NCI-H128 (cell line): ENCODE measurements at regions not wholly inside any gene's neighbourhood (a gene's known extent, or its start where the extent isn't known, plus 50 kb on each side); places are given as distances from the start of the nearest gene placed in this dataset.
"Not testable (repeated sequence)": the region's sequence is repeated elsewhere in the genome, so short reads cannot be mapped to it uniquely, and the experiment has no call there.

Experiments used
- DNase-seq: peaks from one replicate; lab custom pipeline; 2025; ENCODE audit not compliant: unreplicated experiment; lab: John Stamatoyannopoulos, UW

DNA sequence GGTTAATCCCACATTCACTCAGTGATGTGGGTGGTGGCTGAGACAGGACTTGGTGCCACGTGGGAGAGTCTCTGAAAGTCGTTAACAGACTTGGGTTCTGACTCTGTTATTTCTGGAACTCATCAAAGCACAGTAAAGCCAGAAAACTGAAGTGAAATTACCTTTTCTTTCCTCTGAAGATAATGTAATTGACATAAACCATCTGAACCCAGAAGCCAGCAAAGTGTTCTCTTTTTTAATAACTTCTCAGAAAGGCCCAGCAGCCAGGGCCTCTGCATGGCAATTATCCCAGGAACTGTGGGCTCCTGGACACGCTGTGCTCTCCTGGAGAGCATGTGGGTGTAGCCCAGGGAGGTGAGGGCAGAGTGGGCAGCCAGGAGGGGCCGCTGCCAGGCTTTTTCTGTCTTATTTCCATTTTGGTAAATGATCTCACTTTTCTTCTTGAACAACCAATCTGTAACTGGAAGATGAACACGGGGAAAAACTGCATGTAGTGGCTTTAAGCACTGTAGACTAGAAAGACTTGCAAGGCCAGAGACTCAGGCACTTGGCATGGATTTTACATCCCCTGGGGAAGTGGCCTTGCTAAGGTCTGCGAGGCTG is 444.1 kb upstream of the TMEM132C start:
- no peak for DNase-seq

DNA sequence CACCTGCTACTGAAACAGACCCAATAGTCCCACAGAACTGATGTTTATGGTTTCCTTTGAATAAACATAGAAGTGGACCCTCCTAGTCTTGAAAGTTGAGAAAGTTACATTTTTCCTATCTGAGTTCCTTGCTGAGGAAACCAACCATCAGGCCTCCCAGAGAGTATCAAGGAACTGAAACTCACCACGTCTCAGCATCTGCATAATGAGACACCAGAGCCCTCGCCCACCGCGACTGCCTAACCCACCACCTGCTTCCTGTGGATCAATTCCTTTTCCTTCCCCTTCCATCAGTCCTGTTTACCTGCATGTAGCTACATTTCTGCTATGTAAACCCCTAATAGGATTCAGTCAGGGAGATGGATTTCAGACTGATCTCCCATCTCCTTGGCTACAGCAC is 443.2 kb upstream of the TMEM132C start:
- DNase-seq = no peak

DNA sequence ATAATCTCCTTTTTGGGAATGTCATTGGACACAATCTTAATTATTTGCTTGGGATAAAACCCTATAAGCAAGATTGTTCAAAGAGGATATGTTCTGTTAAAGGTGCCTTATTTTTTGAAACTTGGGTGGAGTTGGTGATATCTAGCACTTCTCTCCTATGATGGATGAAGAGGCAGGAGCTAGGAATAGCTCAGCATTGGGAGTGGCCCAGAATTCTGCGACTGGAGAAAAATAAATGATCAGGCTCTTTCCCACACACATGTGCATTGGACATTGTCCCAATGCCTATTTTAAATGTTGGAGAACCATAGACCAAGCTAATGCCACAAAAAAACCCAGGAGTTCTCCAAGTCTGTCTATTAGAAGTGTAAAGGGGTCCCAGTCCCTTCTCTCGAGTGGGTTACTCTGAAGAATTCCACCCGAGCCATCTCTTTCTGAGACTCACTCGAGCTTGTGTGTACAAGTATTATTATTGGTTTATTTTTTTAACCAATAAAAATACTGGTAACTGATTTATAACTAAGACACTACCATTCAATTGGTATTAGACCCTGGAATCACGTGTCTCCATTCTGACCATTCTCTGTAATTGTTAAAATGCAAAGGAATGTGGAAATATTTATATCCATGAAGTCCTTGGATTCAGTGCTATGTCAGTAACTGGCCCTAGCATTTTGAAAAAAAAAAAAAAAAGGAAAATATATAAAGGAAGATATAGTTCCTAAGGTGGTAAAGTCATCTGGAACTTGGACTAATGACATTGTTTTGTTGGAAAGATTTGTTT is 437.5 kb upstream of the TMEM132C start:
- DNase-seq = no peak

DNA sequence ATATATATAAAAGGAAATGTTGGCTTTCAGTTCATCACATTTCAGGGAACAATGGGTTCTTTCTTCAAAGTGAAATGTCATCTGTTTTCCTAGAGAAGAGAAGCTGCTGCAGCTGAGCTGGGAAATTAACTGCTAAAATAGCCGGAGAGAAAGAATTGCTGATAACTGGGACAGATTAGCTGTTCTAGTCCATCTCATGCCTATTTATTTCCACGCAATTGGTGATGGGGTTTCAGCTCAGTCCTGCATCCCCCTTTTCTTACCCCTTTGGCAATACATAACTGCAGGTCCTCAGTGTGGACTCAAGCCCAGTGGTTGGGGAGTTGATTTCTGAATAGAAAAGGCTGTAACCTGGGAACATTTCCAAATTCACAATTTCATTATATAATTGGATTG is 436.9 kb upstream of the TMEM132C start:
- no peak for DNase-seq

DNA sequence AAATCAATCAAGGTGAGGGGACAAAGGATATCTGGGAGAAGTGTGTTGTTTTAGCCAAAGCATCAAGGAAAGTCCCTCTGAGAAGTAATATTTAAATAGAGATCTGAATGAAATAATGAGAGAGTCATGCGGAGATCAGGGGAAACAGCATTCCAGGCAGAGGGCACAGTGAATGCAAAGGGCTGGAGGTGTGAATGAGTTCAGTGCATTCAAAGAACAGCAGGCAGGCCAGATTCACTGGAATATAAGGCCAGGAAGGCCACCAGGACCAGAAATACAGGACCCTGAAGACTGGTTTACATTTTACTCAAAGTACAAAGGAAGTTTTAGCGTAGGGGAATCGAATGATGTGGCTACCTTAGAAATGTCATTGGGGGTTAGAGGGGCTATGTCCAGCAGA is 436.2 kb upstream of the TMEM132C start:
- DNase-seq = no peak

DNA sequence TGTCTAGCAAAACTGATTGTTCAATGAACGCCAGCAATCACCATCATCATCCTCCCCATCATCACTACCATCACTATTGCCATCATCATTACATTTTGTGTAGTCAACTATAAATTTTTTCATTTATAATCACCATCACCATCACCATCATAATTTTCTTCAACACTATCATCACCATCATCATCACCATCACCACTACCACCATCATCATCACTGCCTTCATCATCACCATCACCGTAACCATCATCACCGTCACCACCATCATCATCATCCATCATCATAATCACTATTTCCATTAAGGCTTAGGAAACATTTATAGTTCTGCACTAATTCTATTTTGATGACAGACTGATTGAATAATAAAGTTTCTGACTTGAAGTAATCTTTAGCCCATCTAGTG is 434.8 kb upstream of the TMEM132C start:
- DNase-seq = no peak

DNA sequence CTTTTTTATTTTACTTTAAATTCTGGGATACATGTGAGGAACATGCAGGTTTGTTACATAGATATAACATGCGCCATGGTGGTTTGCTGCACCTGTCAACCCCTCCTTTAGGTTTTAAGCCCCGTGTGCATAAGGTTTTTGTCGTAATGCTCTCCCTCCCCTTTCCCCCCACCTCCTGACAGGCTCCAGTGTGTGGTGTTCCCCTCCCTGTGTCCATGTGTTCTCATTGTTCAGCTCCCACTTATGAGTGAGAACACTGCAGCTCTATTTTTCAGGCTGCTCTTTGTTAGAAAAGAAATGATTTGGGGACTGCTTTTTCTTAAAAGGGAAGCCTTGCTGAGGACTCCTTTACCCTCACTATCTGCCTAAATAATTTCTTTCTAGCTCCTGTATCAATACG is 430.2 kb upstream of the TMEM132C start:
- DNase-seq = not testable (repeated sequence)

DNA sequence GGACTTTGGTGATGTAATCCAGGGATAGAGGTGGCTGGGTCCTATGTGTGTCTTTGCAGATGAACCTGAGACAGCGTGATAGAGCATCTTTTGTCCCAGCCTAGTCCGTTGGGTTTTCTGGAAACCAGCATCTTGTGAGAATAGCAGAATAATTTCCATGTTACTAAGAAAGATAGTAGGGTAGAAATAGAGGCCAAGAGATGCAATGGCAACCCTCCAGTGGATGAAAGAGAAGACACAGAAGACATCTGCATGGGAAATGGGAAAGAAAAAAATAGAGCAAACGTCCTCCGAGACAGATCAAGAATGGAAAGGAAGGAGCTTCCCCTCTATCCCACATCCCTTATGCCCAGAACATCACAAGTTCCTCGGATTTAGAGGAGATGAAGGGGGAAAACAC is 409.3 kb upstream of the TMEM132C start:
- DNase-seq = no peak

DNA sequence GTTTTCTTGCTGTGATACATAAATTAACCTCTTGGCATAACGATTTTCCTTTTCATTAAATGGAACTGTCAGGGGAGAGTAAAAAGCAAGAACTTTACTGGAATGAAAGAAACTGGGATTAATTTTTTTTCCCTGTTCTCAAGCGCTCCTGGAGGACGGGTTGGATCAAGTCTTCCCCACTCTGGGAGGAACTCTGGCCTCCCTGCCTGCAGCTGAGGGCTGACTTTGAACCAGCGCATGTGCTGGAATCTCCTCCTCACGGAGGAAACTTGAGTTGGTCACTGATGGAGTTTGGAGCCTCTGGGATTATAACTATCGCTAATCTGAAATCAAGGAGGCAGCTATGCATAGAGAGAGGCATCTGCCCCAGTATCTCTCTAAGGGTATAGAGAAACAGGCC is 406.4 kb upstream of the TMEM132C start:
- DNase-seq = no peak

DNA sequence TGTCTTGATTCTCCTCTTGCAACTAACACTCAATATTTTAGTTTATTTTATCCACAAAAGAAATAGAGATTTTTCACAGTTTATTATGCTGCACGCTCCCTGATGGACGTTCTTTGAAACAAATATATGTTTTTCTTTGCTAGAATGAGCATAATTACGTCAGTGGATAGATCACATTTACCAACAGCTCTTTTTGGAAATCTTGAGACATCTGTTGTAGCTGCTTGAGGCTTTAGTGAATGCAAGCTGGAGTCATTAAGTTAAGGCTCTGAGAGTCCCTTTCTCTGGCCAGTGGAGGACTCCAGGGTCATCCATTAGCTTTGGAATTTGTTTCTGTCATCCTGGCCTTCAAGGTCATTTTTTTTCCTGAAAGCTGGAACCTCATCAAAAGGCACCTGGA is 405.6 kb upstream of the TMEM132C start:
- no peak for DNase-seq

DNA sequence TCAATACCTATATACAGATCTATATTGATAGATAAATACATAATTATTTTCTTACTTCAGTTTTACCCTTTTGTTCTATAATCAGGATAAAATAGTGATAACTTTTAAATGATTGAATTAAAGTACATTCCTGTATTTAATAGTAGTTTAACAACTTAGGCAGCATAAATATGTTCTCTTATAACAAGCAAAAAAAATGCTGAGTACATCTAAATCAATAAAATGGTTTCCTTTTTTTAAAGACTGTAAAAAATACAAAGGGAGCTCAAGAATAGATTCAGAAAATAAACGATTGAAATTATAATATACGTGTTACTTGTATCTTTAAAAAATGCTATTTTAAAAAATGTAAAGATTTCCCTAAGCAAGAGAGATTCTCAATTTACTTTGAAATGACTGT is 393.7 kb upstream of the TMEM132C start:
- no peak for DNase-seq

DNA sequence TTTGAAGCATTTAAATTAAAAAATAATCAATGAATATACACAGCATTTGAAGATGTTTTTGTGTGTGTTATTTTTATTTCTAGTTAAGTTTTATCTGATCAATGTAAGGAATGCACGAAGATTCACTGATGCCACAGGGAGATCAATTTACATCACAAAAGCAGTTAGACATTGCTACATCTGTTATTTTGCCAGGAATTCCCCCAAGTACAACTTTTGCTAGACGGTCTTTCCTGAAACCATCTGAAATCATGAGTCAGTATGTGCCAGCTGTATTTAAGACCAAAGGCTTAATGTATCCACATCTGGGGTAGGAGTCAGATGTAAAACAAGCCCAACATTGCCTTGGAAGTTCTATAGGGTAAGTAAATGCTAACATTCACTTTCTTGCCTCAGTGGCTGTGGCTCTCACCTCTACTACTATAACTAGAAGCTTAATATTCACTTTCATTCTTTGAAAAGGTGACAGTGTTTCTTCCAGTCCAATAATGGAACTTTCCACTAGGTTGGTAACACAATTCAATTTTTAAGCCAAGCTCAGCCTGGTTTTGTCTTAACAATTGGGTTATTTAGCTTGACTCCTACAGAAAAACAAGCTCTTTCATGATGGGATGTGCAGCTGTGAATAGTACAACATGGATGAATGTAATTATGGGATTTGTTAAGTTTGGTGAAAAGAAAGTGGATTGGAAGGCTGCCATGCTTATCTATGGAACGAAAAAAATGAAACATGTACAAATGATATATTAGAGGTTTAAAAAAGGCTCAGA is 385.4 kb upstream of the TMEM132C start:
- DNase-seq = no peak

DNA sequence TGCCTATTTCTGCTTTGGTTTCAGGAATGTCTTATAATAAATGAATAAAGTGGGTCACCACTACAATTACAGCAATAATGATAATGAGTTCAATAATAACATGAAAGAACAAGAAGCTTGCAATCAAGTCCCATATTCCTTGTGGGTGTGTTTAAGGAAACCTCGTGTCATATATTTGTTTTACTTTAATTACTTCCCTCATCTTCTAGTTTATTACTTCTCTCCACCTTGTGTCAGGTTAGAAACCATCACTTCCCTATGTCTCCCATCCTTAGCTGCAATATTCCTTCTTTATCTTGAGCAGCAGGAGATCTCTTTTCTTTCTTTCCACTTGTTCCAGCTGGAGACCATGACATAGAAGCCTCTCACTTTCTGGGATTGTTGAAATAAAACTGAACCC is 384.0 kb upstream of the TMEM132C start:
- no peak for DNase-seq

DNA sequence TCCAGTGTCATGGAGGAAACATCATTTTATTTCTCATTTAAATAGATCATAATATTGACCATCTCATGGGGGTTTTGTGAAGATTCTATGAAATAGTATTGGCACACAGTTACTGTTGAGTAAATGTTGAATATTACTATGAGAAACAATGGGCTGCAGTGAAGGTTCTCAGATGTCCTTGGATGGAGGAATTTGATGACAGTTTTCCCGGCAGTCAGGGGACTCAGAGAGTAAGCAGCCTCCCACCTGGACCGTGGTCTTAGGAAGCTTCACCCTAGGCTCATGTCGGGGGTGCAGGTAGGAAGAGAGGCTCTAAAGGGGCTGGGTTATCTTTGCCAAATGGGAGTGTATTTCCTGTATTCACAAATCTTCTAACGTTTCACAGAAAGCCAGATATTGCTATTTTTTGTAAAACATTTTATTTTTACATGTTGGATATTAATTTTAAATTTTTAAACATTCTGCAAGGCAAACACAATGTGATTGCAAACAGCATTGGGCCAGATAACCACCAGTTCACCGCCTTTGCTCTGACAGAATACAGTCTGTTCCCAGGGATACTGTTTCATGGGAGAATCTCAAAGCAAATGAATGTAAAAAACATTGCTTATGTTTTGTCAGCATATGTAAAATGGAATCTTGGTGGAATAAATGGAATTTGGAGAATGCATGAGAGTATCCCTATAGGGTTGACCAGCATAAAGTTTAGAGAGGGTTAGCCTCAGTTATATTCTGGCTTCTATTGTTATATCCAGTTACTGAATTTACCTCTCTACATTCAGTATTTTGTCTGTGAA is 380.8 kb upstream of the TMEM132C start:
- no peak for DNase-seq

DNA sequence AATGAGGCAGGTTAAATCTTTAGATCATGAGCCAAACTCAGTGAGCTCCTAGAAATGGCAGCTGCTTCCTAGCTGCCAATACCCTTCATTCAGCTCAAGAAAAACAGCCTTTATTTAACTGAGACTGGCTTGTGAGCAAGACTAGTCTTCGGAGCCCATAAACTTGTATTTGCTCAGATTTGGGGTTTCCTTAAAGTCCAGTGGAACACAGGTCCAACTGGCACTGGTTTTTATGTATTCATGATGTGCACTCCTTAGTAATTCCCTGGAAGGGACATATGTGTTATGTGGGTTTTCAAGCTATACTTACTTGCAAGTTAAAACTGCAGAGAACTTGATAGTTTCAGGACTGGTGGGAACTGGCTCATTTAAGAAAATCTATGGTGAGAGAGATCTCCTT is 380.1 kb upstream of the TMEM132C start:
- DNase-seq = no peak

DNA sequence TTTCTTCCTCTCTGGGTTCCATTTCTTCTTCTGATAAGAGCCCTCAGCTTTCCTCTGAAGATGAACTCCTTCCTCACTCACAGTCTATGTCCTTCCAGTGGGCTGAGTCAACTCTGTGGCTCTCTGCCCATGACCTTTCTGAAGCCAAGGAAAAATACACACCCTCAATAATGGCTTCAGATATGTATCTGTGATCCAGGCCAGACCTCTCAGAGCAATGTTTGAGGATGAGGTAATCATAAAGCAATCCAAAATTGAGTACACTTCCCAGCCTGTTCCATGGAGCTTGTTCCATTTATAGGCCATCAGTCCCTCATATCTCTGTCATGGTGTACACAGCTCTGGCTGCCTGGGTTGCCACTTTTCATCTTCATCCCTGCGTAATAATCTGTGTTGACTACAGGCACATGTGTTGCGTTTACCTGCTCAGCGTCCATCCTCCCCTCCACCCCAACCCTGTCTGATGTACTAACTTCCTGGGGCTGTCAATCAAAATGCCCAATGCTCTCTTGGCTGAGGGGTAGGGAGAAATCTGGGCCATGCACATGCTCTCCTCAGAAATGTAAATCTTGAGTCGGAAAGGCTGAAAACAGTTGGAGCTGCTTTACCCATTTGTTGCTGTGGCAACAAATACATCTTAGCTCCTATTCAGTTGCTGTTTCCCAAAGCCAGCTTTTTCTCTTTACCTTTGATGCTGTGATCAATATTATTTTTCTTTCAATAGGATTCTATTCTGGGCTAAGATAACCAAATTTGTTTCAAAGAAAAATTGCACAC is 377.8 kb upstream of the TMEM132C start:
- DNase-seq = no peak

DNA sequence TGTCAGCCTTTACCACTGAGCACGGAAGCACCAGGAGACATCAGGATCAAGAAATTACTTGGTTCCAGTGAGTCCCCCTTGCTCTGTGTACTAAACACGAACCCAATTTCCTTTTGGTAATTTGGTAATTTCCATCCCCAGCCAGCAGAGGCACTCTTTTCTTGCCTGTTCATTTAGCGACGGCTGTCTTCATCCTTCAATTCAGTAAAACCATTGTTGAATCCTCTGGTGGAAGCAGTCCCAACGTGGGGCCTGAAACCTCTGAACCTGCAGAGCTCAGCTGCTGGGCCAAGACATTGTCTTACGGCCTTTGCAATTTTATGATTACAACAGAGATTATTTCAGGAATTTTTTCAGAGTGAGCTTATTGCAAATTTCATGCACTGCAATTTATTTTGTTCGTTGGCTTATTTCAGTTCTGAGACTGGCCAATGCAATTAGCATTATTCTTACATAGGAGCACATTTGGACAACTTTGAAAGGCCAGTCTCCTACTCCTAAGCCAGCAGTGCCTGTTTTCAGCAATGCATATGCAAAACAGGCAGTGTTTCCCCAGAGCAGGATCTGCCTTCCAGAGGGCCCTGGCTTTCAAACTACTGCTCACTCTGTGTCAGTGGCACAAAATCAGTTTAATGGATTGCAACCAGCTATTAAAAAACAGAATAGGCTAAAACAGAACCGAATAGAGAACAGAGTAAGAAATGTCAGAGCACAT is 372.9 kb upstream of the TMEM132C start:
- DNase-seq = no peak

DNA sequence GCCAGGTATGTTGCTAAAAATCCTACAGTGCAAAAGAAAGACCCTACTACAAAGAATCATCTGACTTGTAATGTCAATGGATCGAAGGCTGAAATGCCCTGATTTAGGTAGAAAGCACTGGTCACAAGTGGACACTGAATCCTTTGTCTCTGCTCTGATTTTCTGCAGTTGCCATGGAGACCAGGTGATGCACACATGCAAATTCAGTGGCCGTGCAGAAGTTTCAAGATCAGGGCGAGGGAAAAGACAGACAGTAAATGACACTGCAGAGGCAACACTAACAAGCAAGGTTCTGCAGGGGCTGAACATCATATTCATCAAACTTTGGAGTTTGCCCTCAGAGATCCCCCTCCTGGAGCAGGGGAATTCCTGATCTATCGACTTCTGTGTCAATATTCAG is 370.3 kb upstream of the TMEM132C start:
- DNase-seq = no peak

DNA sequence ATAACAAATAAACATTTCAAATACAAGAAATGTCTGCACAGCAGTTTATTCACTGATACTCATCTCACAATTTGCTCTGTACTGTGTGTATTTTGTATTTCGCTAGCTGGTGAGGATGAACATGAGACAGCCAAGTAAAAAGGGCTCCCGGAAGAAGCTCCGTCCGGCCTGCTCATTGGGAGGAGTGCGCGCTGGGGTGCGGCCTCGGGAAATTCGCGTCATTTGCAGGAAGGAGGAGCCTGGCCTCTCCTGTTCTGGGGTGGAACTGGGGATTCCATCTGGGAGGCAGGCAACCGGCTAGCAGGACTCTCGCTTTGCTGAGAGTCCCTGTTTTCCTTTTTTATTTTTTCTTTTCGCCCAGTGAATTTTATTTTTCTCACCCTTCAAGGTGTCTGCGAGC is 368.4 kb upstream of the TMEM132C start:
- no peak for DNase-seq

DNA sequence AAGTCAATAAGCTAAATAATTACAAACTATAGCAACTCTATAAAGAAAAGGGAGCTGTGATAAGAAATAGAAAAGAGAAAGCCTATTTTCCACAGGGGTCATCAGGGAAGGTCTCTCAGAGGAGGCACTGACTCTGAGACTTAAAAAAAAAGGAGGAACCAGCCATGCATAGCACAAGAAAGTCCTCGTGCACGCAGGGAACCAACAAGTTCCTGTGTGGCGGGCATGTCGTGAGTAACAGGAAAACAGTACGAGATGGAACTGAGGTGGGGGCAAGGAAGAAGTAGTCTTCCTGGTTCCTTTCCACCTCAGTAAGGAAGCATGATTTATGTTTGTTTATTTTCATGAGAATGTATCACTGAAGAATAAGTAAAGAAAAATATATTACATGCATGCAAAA is 367.0 kb upstream of the TMEM132C start:
- no peak for DNase-seq
